Heart left ventricle (tissue), 13 donors: ENCODE measurements at regions not wholly inside any gene's neighbourhood (a gene's known extent, or its start where the extent isn't known, plus 50 kb on each side); places are given as distances from the start of the nearest gene placed in this dataset.
"Not testable (repeated sequence)": the region's sequence is repeated elsewhere in the genome, so short reads cannot be mapped to it uniquely, and the experiment has no call there.

Experiments used
- POLR2A ChIP-seq, 2 donors: fragments of 450-650 bp; IDR thresholded peaks; one replicate each; pipeline ENCODE4 v1.6.1; 2017; ENCODE audit warnings: antibody characterized with exemption in 2 of 2, mild to moderate bottlenecking in 2 of 2, moderate library complexity in 2 of 2
- TF ChIP-seq, protein P1 (sequence below), 12 donors: fragments of 200-600 bp; sonication (generic) in 4 of 12; IDR thresholded peaks; one replicate each; pipeline versions ENCODE4 v1.5.0 to v1.8.0; 2018 to 2022; ENCODE audit warnings: antibody characterized with exemption in 12 of 12, mild to moderate bottlenecking in 5 of 12
- donor health status: ischemic (EF 13 %, LVEDD 7.1; RV severe dilation, severe dysfunction).
- donor health status: DM: no; HTN: yes; CAD: no.
- donor health status: DM: no; HTN: no; CAD: no.
- donor health status: ischemic (EF 25% LVEDD 6.9; RV normal size, moderate dysfunction).
- donor health status: ischemic (EF 25% LVEDD 5.7; RV mildly dilated, moderate dysfunction).
- donor health status: ischemic (EF 35%, LVEDD 5.7; RV mildly dilated, moderate dysfunction).
- donor health status: nonischemic (EF 11% LVEDD 7.7; RV severe dilation, severe dysfunction).
- donor health status: DM: yes; HTN: yes; CAD: no.
- donor health status: PGD.
- donor health status: ischemic (EF 29% LVEDD 5.4; RV normal size, mild dysfunction).
- donor health status: nonischemic (EF 23%, LVEDD 6.1; RV moderate dilation, normal function).

DNA sequence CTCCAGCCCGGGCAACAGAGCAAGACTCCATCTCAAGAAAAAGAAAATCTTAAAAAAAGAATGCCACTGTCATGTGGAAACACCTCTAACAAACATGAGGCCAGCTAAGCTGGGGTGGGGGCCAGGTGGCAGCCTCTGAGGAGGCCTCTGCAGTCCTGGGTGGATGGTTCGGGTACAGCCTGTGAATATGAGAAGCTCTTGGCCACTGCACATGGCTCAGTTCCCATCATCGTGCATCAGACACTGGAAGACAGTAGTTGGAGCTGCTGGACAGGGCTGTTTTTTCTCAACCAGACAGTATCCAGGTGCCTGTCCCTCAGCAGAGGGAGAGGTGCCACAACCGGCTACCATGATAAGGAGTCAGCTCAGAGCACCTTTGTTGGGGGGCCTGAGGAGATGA is 67.9 kb upstream of the PLGLB2 start:
- TF ChIP-seq, protein P1, sequence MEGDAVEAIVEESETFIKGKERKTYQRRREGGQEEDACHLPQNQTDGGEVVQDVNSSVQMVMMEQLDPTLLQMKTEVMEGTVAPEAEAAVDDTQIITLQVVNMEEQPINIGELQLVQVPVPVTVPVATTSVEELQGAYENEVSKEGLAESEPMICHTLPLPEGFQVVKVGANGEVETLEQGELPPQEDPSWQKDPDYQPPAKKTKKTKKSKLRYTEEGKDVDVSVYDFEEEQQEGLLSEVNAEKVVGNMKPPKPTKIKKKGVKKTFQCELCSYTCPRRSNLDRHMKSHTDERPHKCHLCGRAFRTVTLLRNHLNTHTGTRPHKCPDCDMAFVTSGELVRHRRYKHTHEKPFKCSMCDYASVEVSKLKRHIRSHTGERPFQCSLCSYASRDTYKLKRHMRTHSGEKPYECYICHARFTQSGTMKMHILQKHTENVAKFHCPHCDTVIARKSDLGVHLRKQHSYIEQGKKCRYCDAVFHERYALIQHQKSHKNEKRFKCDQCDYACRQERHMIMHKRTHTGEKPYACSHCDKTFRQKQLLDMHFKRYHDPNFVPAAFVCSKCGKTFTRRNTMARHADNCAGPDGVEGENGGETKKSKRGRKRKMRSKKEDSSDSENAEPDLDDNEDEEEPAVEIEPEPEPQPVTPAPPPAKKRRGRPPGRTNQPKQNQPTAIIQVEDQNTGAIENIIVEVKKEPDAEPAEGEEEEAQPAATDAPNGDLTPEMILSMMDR (IDR thresholded peaks at IDR 0.05): not testable (repeated sequence)
- TF ChIP-seq POLR2A (IDR thresholded peaks at IDR 0.05): not testable (repeated sequence)
